NCI-H82 treated with DMSO at 0.1 percent for 48 hours (cell line): ENCODE measurements at regions not wholly inside any gene's neighbourhood (a gene's known extent, or its start where the extent isn't known, plus 50 kb on each side); places are given as distances from the start of the nearest gene placed in this dataset.

Experiments
- DNase-seq: peaks from one replicate; lab custom pipeline; 2025; ENCODE audit not compliant: unreplicated experiment; lab: John Stamatoyannopoulos, UW

DNA sequence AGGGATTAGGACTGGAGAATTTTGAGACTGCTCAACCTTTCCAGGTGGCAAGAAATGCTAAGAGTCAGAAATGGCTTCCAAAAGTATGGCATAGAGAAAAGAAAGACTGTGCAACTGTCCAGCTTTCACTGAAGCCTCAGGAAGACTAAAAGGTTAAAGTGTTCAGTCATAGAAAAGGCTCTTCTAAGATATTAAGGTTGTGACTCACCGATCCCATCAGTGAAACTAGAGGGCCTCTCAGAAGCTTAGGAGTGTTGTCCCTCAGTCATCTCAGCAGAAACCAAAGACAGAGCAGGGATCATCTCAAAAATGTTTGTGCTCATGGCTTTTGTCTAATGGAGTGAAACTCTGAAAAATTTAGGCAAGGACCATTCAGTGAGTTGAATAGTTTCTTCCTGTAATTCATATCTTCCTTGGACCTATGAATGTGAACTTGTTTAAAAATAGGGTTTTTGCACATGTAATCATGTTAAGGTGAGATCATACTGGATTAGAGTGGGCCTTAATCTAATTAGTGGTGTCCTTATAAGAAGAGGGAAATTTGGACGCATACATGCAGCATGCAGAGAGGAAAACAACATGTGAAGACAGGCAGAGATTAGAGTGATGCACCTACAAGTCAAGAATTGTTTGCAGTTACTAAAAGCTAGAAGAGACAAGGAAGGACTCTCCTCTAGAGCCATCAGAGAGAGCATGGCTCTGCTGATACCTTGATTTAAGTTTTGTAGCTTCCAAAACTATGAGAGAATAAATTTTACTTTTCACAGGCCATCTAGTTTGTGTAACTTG lies 71.3 kb downstream of the RPE65 start:
- DNase-seq, result peak; percentile 90

DNA sequence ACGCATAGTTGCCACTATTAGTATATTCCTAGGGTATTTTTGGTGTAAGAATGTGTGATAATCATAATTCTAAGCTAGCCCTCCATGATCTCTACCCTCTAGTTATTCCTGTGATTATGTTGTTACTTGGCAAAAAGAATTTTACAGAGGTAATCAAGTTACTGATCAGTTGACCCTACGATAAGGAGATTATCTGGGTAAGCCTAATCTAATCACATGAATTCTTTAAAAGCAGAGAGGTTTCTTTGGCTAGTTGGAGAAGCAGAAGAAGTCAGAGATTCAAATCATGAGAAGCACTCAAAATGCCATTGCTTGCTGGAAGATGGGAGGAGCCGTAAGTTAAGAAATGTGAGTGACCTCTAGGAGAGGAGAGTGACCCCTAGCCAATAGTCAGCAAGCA lies 72.7 kb downstream of the RPE65 start:
- DNase-seq, result peak; percentile 85

DNA sequence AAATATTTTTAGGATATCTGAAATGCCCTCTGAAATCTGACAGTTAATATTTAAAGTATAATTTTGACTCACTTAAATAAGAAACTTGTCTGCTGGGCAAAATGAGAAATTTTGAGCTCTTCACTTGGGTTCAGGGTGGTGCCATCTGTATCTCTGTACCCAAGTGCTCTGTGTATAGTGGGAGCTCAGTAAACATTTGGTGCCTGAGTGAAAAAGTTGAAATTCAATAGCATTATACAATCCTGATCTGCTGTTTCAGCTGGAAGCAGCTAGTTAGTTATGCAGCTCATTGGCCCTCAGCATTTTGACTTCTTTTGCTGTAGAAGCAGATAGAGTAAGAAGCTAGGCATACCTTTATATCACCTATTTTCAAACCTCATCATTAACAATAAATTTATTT lies 73.3 kb downstream of the RPE65 start:
- no peak for DNase-seq

DNA sequence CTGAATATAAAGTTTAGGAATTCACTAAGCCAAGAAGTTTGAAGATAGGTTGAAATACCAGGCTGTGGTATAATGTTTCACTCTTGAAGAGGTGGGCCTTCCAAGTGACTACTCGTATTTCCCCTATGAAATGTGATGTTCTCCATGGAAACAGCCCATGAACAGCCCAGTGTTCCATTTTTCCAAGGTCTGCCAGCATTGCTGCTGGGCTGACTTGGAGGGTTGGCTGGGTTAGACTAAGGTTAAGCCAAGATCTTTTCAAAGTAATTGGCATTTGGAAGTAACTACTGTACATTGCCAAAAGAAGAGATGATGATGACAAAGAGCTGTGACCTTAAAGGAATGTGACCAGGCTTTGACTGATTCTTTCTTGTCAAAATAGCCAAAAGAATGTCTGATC lies 73.8 kb downstream of the RPE65 start:
- no peak for DNase-seq

GRCh38 chr1:68373173-68373572 lies 76.6 kb downstream of the RPE65 start:
- DNase-seq, result no peak

GRCh38 chr1:68372487-68372886 lies 77.3 kb downstream of the RPE65 start:
- no peak for DNase-seq

DNA sequence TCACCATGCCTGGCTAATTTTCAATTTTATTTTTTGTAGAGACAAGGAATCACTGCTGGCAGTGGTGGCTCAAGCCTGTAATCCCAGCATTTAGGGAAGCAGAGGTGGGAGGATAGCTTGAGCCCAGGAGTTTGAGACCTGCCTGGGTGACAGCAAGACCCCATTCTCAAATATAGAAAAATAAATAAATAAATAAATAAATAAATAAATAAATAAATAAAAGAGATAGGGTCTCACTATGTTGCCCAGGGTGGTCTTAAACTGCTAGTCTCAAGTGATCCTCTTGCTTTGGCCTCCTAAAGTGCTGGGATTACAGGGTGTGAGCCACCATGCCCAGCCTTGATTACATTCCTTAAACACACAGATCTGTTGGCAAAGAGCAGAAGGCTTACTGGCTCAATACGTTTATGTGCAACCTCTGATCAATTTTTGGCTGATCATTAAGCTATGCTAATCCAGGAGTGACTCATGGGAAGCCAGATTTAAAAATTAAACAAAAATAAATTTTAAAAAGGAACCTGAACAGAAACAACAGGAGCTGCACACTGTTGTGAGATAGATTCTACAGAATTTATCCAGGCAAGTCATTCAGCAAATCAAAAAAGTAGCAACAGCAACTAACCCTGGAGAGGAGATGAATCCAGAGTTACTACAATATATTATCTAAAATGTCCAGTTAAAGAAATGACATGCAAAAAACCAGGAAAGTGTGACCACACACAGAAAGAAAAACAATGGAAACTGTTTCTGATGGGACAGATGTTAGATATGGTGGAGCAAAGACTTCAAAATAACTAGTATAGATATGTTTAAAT lies 79.4 kb downstream of the RPE65 start:
- no peak for DNase-seq

GRCh38 chr1:68366572-68366971 lies 83.2 kb downstream of the RPE65 start:
- no peak for DNase-seq

GRCh38 chr1:68365709-68366382 lies 83.9 kb downstream of the RPE65 start:
- DNase-seq, result no peak

DNA sequence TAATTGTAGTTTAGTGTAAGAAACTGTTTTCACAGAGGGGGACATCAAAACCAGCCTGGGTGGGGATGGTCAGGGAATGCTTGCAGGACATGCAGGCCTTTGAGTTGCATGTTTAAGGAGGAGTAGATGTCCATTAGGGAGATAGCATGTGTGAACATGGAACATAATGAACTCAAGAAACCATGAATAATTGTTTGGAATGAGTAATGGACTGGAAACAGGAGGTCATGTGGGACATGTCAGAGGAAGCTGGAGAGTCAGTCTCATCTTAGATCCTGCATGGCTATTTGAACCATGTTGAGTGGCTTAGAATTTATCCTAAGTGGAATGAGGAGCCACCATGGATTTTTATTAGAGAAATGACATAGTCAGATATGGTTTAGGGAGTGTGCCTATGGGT lies 86.4 kb downstream of the RPE65 start:
- DNase-seq, result no peak

GRCh38 chr1:68361346-68361910 lies 88.3 kb downstream of the RPE65 start:
- no peak for DNase-seq

DNA sequence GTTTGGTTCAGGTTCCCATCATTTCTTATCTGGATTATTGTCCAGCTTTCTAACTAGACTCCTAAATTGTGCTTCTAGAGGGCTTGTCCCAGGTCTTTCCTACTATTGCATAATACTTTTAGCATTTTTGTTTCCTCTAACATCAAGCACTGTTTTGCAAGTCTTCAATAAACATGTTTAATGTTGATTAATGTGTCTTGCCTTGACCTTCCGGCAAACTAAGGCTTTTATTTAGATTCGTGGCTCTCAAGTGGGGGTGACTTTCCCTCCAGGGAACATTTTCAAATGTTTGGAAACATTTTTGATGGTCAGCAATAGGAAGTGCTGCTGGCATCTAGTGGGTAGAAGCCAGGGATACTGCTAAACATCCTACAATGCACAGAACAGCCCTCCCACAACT lies 90.7 kb downstream of the RPE65 start:
- no peak for DNase-seq

GRCh38 chr1:68358439-68358838 lies 91.3 kb downstream of the RPE65 start:
- DNase-seq, result no peak

- DNase-seq, result no peak
Observed at GRCh38 chr1:68355614-68356013, 94.1 kb downstream of the RPE65 start.

DNA sequence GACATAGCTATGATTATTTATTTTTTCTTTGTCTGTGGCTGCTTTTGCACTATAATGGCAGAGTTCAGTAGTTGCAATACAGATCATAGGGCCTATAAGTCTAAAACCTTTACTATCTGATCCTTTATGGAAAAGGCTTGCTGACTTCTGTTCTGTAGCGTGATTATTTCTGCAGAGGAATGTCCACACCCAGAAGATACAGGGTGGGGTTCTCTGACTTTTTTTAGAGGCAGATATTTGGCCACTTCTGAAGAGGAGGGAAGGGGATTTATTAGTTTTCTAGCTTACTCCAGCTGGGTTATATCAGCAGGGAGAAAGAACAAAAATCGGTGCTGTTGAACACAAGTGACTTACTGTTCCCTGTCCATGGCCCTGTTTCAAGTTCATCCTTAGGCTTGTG lies 97.6 kb downstream of the RPE65 start:
- no peak for DNase-seq

- DNase-seq, result no peak
Observed at GRCh38 chr1:68347415-68347814, 102.3 kb downstream of the RPE65 start.

DNA sequence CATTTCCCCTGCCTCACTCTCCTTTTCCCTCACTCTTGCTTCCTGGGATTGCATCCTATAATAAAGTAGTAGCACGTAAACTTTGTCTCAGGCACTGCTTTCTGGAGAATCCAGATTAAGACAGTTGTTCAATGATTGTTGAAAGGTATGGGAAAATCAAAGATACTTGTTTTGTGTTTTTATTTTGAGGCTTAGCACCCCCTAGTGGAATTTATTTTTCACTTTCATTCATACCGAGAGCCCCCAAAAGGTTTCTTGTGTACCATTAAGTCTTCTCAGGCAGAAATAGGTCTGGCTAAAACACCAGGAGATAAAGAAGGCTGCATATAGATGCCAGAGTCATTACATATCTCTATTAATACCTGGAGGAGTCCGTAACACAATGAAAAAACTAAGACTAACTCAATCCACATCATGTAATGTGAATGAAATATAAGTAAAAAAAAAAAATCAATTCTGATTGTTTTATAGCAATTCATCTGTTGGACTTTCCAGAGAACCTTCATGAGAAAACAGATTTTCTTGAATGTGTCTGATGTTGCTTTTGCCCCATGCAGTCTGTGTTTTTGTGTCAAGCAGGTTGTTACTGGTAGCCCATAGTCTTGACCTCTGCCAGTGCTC lies 103.5 kb downstream of the RPE65 start:
- DNase-seq, result no peak

- DNase-seq, result no peak
Observed at GRCh38 chr1:68344208-68344607, 105.5 kb downstream of the RPE65 start.

DNA sequence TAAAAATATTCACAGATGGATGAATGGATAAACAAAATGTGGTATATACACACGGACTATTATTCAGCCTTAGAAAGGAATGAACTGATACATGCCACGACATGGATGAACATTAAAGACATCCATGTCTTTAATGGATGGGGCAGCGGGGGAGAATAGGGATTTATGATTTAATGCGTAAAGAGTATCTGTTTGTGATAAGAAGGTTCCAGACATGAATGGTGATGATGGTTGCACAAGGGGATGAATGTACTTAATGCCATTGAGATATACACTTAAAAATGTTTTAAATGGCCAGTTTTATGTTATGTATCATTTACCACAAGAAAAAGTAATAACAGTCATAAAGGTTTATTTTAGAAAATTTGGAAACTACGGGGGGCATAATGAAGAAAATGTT lies 108.6 kb upstream of the WLS start:
- DNase-seq, result no peak

GRCh38 chr1:68339505-68339904 lies 107.2 kb upstream of the WLS start:
- DNase-seq, result no peak

DNA sequence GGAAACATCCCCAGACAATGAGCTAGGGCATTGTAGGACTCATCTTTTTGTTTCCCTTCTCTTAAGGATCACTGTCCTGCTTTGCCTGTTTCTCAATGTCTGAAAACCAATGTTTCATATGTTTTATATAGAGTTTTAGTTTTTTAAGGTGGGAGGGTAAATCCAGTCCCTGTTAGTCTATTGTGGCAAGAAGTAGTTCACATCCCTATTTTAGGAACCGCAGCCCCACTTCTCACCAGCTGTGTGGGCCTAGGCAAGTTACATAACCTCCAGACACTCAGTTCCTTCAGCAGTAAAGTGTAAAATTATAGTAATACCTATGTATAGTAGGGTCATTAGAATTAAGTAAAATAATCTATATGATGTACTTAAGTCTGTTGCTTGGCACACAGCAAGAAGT lies 105.8 kb upstream of the WLS start:
- no peak for DNase-seq
